ENCODE measurements at regions not wholly inside any gene's neighbourhood (a gene's known extent, or its start where the extent isn't known, plus 50 kb on each side); places are given as distances from the start of the nearest gene placed in this dataset.
"Not testable (repeated sequence)": the region's sequence is repeated elsewhere in the genome, so short reads cannot be mapped to it uniquely, and the experiment has no call there.

DNA sequence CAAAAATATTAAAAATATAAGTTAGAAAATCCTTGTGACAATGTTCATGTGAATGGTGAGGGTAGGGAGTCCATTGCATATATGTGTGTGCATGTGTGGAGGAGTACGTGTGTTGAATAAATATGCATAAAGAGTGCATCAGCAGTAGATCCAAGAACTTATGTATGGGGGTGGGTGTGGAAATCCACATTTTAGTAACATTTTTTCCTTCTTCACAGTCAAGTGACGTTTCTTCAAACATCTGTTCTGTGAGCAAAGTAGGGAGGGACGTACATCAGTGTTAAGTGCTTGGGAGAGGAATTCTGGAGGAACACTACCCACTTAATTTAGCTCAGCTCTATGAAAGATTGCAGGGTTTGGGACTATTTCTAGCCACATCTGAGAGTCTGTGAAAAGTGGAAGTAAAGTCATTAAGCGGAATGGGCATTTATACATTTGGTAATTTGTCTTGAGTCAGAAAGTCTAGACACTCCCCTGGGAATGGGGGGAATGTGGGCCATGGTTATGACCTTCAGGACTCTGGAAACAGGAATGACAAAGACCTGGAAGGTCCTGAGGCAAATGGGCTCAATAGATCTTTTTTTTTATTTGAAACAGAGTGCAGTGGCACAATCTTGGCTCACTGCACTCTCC lies 156.4 kb upstream of the PLXNC1 start:
- TF ChIP-seq POLR2AphosphoS5 (IDR thresholded peaks at IDR 0.05; ENCODE audit: insufficient read depth in 1 of 2, low read depth in 1 of 2) (no peak), POLR2A (IDR thresholded peaks at IDR 0.05) (no peak)
- TF ChIP-seq, protein P1, sequence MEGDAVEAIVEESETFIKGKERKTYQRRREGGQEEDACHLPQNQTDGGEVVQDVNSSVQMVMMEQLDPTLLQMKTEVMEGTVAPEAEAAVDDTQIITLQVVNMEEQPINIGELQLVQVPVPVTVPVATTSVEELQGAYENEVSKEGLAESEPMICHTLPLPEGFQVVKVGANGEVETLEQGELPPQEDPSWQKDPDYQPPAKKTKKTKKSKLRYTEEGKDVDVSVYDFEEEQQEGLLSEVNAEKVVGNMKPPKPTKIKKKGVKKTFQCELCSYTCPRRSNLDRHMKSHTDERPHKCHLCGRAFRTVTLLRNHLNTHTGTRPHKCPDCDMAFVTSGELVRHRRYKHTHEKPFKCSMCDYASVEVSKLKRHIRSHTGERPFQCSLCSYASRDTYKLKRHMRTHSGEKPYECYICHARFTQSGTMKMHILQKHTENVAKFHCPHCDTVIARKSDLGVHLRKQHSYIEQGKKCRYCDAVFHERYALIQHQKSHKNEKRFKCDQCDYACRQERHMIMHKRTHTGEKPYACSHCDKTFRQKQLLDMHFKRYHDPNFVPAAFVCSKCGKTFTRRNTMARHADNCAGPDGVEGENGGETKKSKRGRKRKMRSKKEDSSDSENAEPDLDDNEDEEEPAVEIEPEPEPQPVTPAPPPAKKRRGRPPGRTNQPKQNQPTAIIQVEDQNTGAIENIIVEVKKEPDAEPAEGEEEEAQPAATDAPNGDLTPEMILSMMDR (IDR thresholded peaks at IDR 0.05), result no peak
- DNase-seq (ENCODE audit: extremely low spot score in 2 of 2), result no peak
- H3K27ac ChIP-seq, result no peak overlapping the region
- H3K36me3 ChIP-seq, result no peaks in the 10 kb centered on the region
- peaks cover 4% of the 10 kb centered on the region for H3K4me1 ChIP-seq
- H3K27me3 ChIP-seq, result no peaks in the 10 kb centered on the region
- H3K4me3 ChIP-seq, result no peak overlapping the region
- no peaks in the 10 kb centered on the region for H3K9me3 ChIP-seq
- intact Hi-C loops (cut with DNase I), result no loop called here

DNA sequence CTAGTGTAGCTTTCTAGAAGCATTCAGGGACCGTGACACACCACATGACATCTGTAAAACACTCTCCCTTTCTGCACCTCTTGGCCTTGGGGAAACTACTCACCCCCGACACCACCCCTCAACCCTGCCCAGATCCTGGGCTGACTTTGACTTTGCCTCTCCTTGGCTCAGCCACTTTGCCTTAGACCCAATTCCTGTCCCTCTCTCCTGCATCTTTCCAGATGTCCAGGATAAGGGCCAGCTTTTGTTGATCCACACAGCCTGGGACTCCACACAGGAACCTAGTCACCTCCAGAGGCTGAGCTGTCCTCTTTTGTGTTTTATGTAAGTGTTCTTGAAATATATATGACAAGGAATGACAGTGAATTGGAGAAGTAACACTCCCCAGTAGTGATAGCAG lies 153.7 kb upstream of the PLXNC1 start:
- Histone ChIP-seq H3K4me3 (no peak overlapping the region), H3K36me3 (no peaks in the 10 kb centered on the region), H3K9me3 (no peaks in the 10 kb centered on the region), H3K27me3 (no peaks in the 10 kb centered on the region), H3K4me1 (peaks cover 4% of the 10 kb centered on the region), H3K27ac (no peak overlapping the region)
- TF ChIP-seq POLR2A (IDR thresholded peaks at IDR 0.05) (no peak), POLR2AphosphoS5 (IDR thresholded peaks at IDR 0.05; ENCODE audit: insufficient read depth in 1 of 2, low read depth in 1 of 2) (no peak)
- no peak for DNase-seq (ENCODE audit: extremely low spot score in 2 of 2)
- intact Hi-C loops (cut with DNase I), result no loop called here

DNA sequence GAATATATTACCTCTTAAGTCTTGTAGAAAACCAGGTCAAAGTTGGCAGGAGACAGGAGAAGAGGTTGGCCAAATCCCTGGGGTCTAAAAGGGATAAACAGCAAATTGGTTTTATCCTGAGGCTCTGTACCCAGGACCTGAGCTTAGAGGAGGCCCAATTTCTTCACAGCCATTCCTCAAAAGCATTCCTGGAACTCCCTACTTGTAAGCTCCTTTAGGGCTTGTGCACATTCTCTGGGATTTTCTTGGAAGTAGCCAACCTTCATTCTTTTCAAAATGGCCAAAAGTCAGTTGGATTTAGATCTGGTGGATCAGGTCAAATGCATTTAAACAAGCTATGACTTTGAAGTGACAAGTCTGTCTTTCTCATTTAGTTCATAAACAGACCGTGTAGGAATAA lies 152.1 kb upstream of the PLXNC1 start:
- TF ChIP-seq, protein P1 (IDR thresholded peaks at IDR 0.05), result no peak
- TF ChIP-seq POLR2A (IDR thresholded peaks at IDR 0.05) (no peak), POLR2AphosphoS5 (IDR thresholded peaks at IDR 0.05; ENCODE audit: insufficient read depth in 1 of 2, low read depth in 1 of 2) (no peak)
- no peaks in the 10 kb centered on the region for H3K9me3 ChIP-seq
- H3K4me1 ChIP-seq, result peaks cover 1% of the 10 kb centered on the region
- H3K36me3 ChIP-seq, result no peaks in the 10 kb centered on the region
- no peak overlapping the region for H3K27ac ChIP-seq
- intact Hi-C loops (cut with DNase I), result no loop called here
- no peak for DNase-seq (ENCODE audit: extremely low spot score in 2 of 2)
- H3K27me3 ChIP-seq, result no peaks in the 10 kb centered on the region
- no peak overlapping the region for H3K4me3 ChIP-seq

DNA sequence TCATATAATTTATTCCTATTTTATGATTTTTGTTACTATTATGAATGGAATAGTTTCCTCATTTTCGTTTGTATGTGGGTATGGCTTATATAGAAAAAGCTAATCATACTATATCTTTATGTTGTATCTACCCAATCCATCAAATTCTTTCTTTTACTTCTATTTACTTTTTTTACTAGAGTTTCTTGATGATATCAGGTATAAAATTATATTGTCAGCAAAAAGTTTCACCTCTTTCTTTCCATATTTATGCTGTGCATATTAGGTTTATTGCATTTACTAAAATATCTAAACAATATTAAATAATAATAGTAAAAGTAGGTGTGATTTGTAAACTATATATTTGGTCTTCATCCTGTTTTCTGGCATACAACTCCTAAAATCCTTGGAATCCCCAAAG lies 146.7 kb upstream of the PLXNC1 start:
- intact Hi-C loops (cut with DNase I), result no loop called here
- H3K36me3 ChIP-seq, result no peaks in the 10 kb centered on the region
- H3K4me3 ChIP-seq, result no peak overlapping the region
- no peaks in the 10 kb centered on the region for H3K9me3 ChIP-seq
- DNase-seq (ENCODE audit: extremely low spot score in 2 of 2), result no peak
- TF ChIP-seq POLR2A (IDR thresholded peaks at IDR 0.05) (no peak), POLR2AphosphoS5 (IDR thresholded peaks at IDR 0.05; ENCODE audit: insufficient read depth in 1 of 2, low read depth in 1 of 2) (no peak)
- TF ChIP-seq, protein P1 (IDR thresholded peaks at IDR 0.05), result no peak
- no peak overlapping the region for H3K27ac ChIP-seq
- H3K27me3 ChIP-seq, result no peaks in the 10 kb centered on the region
- H3K4me1 ChIP-seq, result no peaks in the 10 kb centered on the region

DNA sequence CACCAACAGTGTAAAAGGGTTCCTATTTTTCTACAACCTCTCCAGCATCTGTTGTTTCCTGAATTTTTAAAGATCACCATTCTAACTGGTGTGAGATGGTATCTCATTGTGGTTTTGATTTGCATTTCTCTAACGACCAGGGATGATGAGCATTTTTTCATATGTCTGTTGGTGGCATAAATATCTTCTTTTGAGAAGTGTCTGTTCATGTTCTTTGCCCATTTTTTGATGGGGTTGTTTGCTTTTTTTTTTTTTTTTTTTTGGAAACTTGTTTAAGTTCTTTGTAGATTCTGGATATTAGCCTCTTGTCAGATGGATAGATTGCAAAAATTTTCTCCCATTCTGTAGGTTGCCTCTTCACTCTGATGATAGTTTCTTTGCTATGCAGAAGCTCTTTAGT lies 145.5 kb upstream of the PLXNC1 start:
- H3K4me1 ChIP-seq; H3K27me3 ChIP-seq; DNase-seq (ENCODE audit: extremely low spot score in 2 of 2); H3K4me3 ChIP-seq; H3K27ac ChIP-seq; H3K9me3 ChIP-seq; intact Hi-C loops (cut with DNase I); H3K36me3 ChIP-seq: not testable (repeated sequence)

DNA sequence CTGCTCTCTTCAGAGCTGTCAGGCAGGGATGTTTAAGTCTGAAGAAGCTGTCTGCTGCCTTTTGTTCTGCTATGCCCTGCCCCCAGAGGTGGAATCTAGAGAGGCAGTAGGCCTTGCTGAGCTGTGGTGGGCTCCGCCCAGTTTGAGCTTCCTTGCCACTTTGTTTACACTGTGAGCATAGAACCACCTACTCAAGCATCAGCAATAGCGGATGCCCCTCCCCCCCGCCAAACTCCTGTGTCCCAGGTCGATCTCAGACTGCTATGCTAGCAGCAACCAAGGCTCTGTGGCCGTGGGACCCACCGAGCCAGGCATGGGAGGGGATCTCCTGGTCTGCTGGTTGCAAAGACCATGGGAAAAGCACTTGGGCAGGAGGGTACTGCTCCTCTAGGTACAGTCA lies 140.5 kb upstream of the PLXNC1 start:
- H3K9me3 ChIP-seq; DNase-seq (ENCODE audit: extremely low spot score in 2 of 2); H3K4me1 ChIP-seq; intact Hi-C loops (cut with DNase I); H3K4me3 ChIP-seq; H3K27me3 ChIP-seq; H3K36me3 ChIP-seq; H3K27ac ChIP-seq: not testable (repeated sequence)
